ENCODE measurements at regions not wholly inside any gene's neighbourhood (a gene's known extent, or its start where the extent isn't known, plus 50 kb on each side); places are given as distances from the start of the nearest gene placed in this dataset.

GRCh38 chr3:147921051-147921450, 511.9 kb downstream of the ZIC1 start:
- no peak overlapping the region for H3K4me3 ChIP-seq (ENCODE audit: low read depth, low read length)
- no peak for TF ChIP-seq CTCF (IDR thresholded peaks at IDR 0.05; ENCODE audit: low read depth, low read length, missing control alignments)
- no peak for DNase-seq (ENCODE audit: low read depth)

GRCh38 chr3:147924755-147925154, 515.6 kb downstream of the ZIC1 start:
- TF ChIP-seq CTCF (IDR thresholded peaks at IDR 0.05; ENCODE audit: low read depth, low read length, missing control alignments) = no peak
- H3K4me3 ChIP-seq (ENCODE audit: low read depth, low read length) = no peak overlapping the region
- no peak for DNase-seq (ENCODE audit: low read depth)

GRCh38 chr3:147925272-147925671, 516.1 kb downstream of the ZIC1 start:
- DNase-seq (ENCODE audit: low read depth) = no peak
- no peak overlapping the region for H3K4me3 ChIP-seq (ENCODE audit: low read depth, low read length)
- no peak for TF ChIP-seq CTCF (IDR thresholded peaks at IDR 0.05; ENCODE audit: low read depth, low read length, missing control alignments)

- DNase-seq (ENCODE audit: low read depth) = no peak
These were observed 521.2 kb downstream of the ZIC1 start for GRCh38 chr3:147930232-147930807.

GRCh38 chr3:147934451-147935180, 525.5 kb downstream of the ZIC1 start:
- no peak for DNase-seq (ENCODE audit: low read depth)
- no peak overlapping the region for H3K4me3 ChIP-seq (ENCODE audit: low read depth, low read length)

More at GRCh38 chr3:147930232-147930807, 521.2 kb downstream of the ZIC1 start:
- no peak for TF ChIP-seq CTCF (IDR thresholded peaks at IDR 0.05; ENCODE audit: low read depth, low read length, missing control alignments)
- no peak overlapping the region for H3K4me3 ChIP-seq (ENCODE audit: low read depth, low read length)

GRCh38 chr3:147937341-147937740, 528.2 kb downstream of the ZIC1 start:
- no peak for DNase-seq (ENCODE audit: low read depth)
- TF ChIP-seq CTCF (IDR thresholded peaks at IDR 0.05; ENCODE audit: low read depth, low read length, missing control alignments) = no peak
- no peak overlapping the region for H3K4me3 ChIP-seq (ENCODE audit: low read depth, low read length)

More at GRCh38 chr3:147934451-147935180, 525.5 kb downstream of the ZIC1 start:
- no peak for TF ChIP-seq CTCF (IDR thresholded peaks at IDR 0.05; ENCODE audit: low read depth, low read length, missing control alignments)

GRCh38 chr3:147937891-147938290, 528.7 kb downstream of the ZIC1 start:
- H3K4me3 ChIP-seq (ENCODE audit: low read depth, low read length) = no peak overlapping the region
- DNase-seq (ENCODE audit: low read depth) = no peak
- no peak for TF ChIP-seq CTCF (IDR thresholded peaks at IDR 0.05; ENCODE audit: low read depth, low read length, missing control alignments)

Measured in GM12864 (cell line).